ENCODE measurements at regions not wholly inside any gene's neighbourhood (a gene's known extent, or its start where the extent isn't known, plus 50 kb on each side); places are given as distances from the start of the nearest gene placed in this dataset.

GRCh38 chr9:129558551-129559505, 62.1 kb downstream of the C9orf50 start (continued):
- TF ChIP-seq EZH2 (IDR thresholded peaks at IDR 0.05) (no peak), CTCF (IDR thresholded peaks at IDR 0.05 in 2 of 3, conservative IDR thresholded peaks at IDR 0.05 in 1 of 3; ENCODE audit: borderline replicate concordance in 1 of 3, insufficient read depth in 1 of 3, low read depth in 2 of 3, low read length in 2 of 3) (no peak), MAX (IDR thresholded peaks at IDR 0.05) (no peak)

- ATAC-seq = peak; percentile 13
- BruUV-seq (replicated peaks) = no TSS peak
- Histone ChIP-seq H3K79me2 (ENCODE audit: insufficient read depth, low read length) (no peaks in the 10 kb centered on the region), H3K9ac (ENCODE audit: low read length) (peak overlapping the region; percentile 69), H3K9me2 (ENCODE audit: insufficient read depth) (no peaks in the 10 kb centered on the region), H2AFZ (ENCODE audit: low read depth, low read length, poor library complexity, severe bottlenecking) (no peak overlapping the region), H3K36me3 (ENCODE audit: control insufficient read depth in 1 of 2, insufficient read depth in 2 of 2, low read length in 2 of 2) (no peaks in the 10 kb centered on the region), H3K4me2 (ENCODE audit: low read length) (peak overlapping the region; percentile 85), H3K4me3 (replicated peaks in 1 of 2; ENCODE audit: low read depth in 1 of 2, low read length in 2 of 2) (no peak overlapping the region), H3K27ac (ENCODE audit: low read depth, low read length) (peak overlapping the region; percentile 97), H3K4me1 (ENCODE audit: control insufficient read depth in 1 of 2, insufficient read depth in 2 of 2, low read length in 2 of 2) (peaks cover 83 to 97% of the 10 kb centered on the region in 2 experiments), H3K27me3 (ENCODE audit: insufficient read depth, low read length) (no peaks in the 10 kb centered on the region), H3K9me3 (ENCODE audit: control insufficient read depth in 1 of 2, insufficient read depth in 1 of 2, low read depth in 1 of 2, low read length in 2 of 2) (no peaks in the 10 kb centered on the region), H4K20me1 (ENCODE audit: insufficient read depth) (no peaks in the 10 kb centered on the region)
- DNase-seq (ENCODE audit: low read depth, low spot score) = no peak
- ChIA-PET CTCF (no interaction called here), RAD21 (ENCODE audit: low non-redundant PET in 1 of 2, low total read pairs in 2 of 2, uncharacterized antibody in 2 of 2, unreplicated experiment in 2 of 2) (interaction anchor here in 1 of 2 experiments (0.7 kb wide), 1 partner anchor 61 kb away, joined by 3 read pairs; no protein-coding TSS in a partner anchor), POLR2A (interaction anchor here (0.6 to 1.5 kb wide), 5 partner anchors 29 to 380 kb away, joined by 3 to 7 read pairs (median 3); partner anchors contain the start of gene IER5L)
- intact Hi-C loops (cut with micrococcal nuclease) = loop anchor here (5.0 kb wide), 1 partner anchor 381 kb away; the partner anchor contains the start of gene IER5L
- TF ChIP-seq ZNF274 (IDR thresholded peaks at IDR 0.05; ENCODE audit: low read depth, low read length) (no peak), CEBPB (IDR thresholded peaks at IDR 0.05; ENCODE audit: low read depth) (no peak), REST (IDR thresholded peaks at IDR 0.05; ENCODE audit: low read depth) (no peak), SIN3A (IDR thresholded peaks at IDR 0.05; ENCODE audit: low read depth) (no peak), ZBTB33 (IDR thresholded peaks at IDR 0.05; ENCODE audit: extremely low read depth, insufficient replicate concordance, low read length) (no peak), TCF7L2 (IDR thresholded peaks at IDR 0.05; ENCODE audit: borderline replicate concordance, extremely low read depth, insufficient read depth, insufficient read length) (peak; percentile 1)
These were observed 62.8 kb downstream of the C9orf50 start for GRCh38 chr9:129558063-129558550.
